Panc1 (cell line): ENCODE measurements at regions not wholly inside any gene's neighbourhood (a gene's known extent, or its start where the extent isn't known, plus 50 kb on each side); places are given as distances from the start of the nearest gene placed in this dataset.

ENCODE experiments used
- CTCF ChIP-seq: fragments of 450-650 bp; IDR thresholded peaks from 2 replicates; pipeline ENCODE4 v1.5.1; 2017; ENCODE audit warnings: mild to moderate bottlenecking
- POLR2AphosphoS5 ChIP-seq: IDR thresholded peaks from 2 replicates; pipeline ENCODE4 v1.6.1; 2012; ENCODE audit warnings: mild to moderate bottlenecking, low read depth, low read length, moderate library complexity
- SIN3A ChIP-seq: IDR thresholded peaks from 2 replicates; pipeline ENCODE4 v1.6.1; 2012; ENCODE audit warnings: low read depth, mild to moderate bottlenecking, low read length, moderate library complexity, borderline replicate concordance; ENCODE audit not compliant: insufficient read depth
- TCF7L2 ChIP-seq: IDR thresholded peaks from 2 replicates; pipeline ENCODE4 v1.6.1; 2011; ENCODE audit warnings: mild to moderate bottlenecking, low read depth, low read length, inconsistent platforms
- TF ChIP-seq, protein P1 (sequence below), 2 experiments: IDR thresholded peaks; 2 replicates each; pipeline ENCODE4 v1.6.1; 2011 to 2012; ENCODE audit warnings: low read depth in 2 of 2, control low read depth in 1 of 2, low read length in 1 of 2, mild to moderate bottlenecking in 1 of 2, moderate library complexity in 1 of 2; ENCODE audit not compliant: insufficient read depth in 1 of 2

GRCh38 chr4:129490516-129490915 lies 394.6 kb downstream of the C4orf33 start:
- TF ChIP-seq CTCF, result no peak
- TF ChIP-seq, protein P1, sequence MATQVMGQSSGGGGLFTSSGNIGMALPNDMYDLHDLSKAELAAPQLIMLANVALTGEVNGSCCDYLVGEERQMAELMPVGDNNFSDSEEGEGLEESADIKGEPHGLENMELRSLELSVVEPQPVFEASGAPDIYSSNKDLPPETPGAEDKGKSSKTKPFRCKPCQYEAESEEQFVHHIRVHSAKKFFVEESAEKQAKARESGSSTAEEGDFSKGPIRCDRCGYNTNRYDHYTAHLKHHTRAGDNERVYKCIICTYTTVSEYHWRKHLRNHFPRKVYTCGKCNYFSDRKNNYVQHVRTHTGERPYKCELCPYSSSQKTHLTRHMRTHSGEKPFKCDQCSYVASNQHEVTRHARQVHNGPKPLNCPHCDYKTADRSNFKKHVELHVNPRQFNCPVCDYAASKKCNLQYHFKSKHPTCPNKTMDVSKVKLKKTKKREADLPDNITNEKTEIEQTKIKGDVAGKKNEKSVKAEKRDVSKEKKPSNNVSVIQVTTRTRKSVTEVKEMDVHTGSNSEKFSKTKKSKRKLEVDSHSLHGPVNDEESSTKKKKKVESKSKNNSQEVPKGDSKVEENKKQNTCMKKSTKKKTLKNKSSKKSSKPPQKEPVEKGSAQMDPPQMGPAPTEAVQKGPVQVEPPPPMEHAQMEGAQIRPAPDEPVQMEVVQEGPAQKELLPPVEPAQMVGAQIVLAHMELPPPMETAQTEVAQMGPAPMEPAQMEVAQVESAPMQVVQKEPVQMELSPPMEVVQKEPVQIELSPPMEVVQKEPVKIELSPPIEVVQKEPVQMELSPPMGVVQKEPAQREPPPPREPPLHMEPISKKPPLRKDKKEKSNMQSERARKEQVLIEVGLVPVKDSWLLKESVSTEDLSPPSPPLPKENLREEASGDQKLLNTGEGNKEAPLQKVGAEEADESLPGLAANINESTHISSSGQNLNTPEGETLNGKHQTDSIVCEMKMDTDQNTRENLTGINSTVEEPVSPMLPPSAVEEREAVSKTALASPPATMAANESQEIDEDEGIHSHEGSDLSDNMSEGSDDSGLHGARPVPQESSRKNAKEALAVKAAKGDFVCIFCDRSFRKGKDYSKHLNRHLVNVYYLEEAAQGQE (IDR thresholded peaks at IDR 0.05; ENCODE audit: insufficient read depth in 1 of 2, low read depth in 2 of 2, low read length in 1 of 2), result no peak
- TF ChIP-seq TCF7L2, result no peak
- no peak for TF ChIP-seq POLR2AphosphoS5
- TF ChIP-seq SIN3A, result no peak
